GM10266 (cell line): ENCODE measurements at regions not wholly inside any gene's neighbourhood (a gene's known extent, or its start where the extent isn't known, plus 50 kb on each side); places are given as distances from the start of the nearest gene placed in this dataset.
"Not testable (repeated sequence)": the region's sequence is repeated elsewhere in the genome, so short reads cannot be mapped to it uniquely, and the experiment has no call there.

ENCODE experiments used
- DNase-seq: peaks from one replicate; pipeline ENCODE4 v3.0.0; 2012; ENCODE audit errors: extremely low spot score
- CTCF ChIP-seq: IDR thresholded peaks from 2 replicates; pipeline ENCODE4 v1.5.1; 2012; ENCODE audit warnings: mild to moderate bottlenecking, low read depth; ENCODE audit not compliant: control insufficient read depth, insufficient read depth; ENCODE audit errors: missing control alignments

GRCh38 chr2:89833780-89834117 lies 1142.3 kb downstream of the RPIA start:
- no peak for TF ChIP-seq CTCF
- DNase-seq = no peak

- no peak for TF ChIP-seq CTCF
- DNase-seq = no peak
Observed at GRCh38 chr2:89834306-89834705, 1142.8 kb downstream of the RPIA start.

GRCh38 chr2:89836326-89836725 lies 1144.9 kb downstream of the RPIA start:
- not testable (repeated sequence) for DNase-seq

GRCh38 chr2:89837962-89838625 lies 1146.6 kb downstream of the RPIA start:
- TF ChIP-seq CTCF = no peak
- DNase-seq = no peak

GRCh38 chr2:89840175-89840574 lies 1148.7 kb downstream of the RPIA start:
- not testable (repeated sequence) for DNase-seq

GRCh38 chr2:89840781-89841475 lies 1149.5 kb downstream of the RPIA start:
- not testable (repeated sequence) for DNase-seq

- DNase-seq = no peak
- TF ChIP-seq CTCF = no peak
Observed at GRCh38 chr2:89841476-89841840, 1150.0 kb downstream of the RPIA start.

- no peak for DNase-seq
- TF ChIP-seq CTCF = no peak
Observed at GRCh38 chr2:89842180-89842908, 1150.9 kb downstream of the RPIA start.
